WTC11 (cell line): ENCODE measurements at regions not wholly inside any gene's neighbourhood (a gene's known extent, or its start where the extent isn't known, plus 50 kb on each side); places are given as distances from the start of the nearest gene placed in this dataset.

ENCODE experiments used
- ATAC-seq: fragments of 200-7000 bp; cut with Tn5 transposase; 2 replicates; pipeline ENCODE4 v1.10.0; 2021; ENCODE audit warnings: mild to moderate bottlenecking, moderate library complexity
- CTCF ChIA-PET: fragments of 300-600 bp; sonication (Branson Sonifier 250); formaldehyde crosslinking; loops from one replicate; lab custom pipeline; 2021; ENCODE audit warnings: antibody characterized with exemption; lab: Charles Lee
- POLR2A ChIA-PET: fragments of 350-600 bp; sonication (Branson Sonifier 250); formaldehyde crosslinking; loops from one replicate; lab custom pipeline; 2021; ENCODE audit warnings: antibody characterized with exemption; lab: Charles Lee
- DNase-seq: peaks from one replicate; pipeline ENCODE4 v3.0.0; 2021; ENCODE audit warnings: low spot score
- H3K27ac Mint-ChIP-seq: 2 replicates; pipeline ENCODE4 v1.8.0; 2021; ENCODE audit warnings: mixed read lengths
- H3K27me3 Mint-ChIP-seq: 2 replicates; pipeline ENCODE4 v1.8.0; 2021; ENCODE audit warnings: low read depth, mild to moderate bottlenecking, moderate library complexity, mixed read lengths
- H3K36me3 Mint-ChIP-seq: 2 replicates; pipeline ENCODE4 v1.8.0; 2021; ENCODE audit warnings: mixed read lengths
- H3K4me1 Mint-ChIP-seq: 2 replicates; pipeline ENCODE4 v1.8.0; 2022; ENCODE audit warnings: mixed read lengths
- H3K4me3 Mint-ChIP-seq: 2 replicates; pipeline ENCODE4 v1.8.0; 2021; ENCODE audit warnings: mild to moderate bottlenecking, moderate library complexity, mixed read lengths
- H3K9me3 Mint-ChIP-seq: 2 replicates; pipeline ENCODE4 v1.8.0; 2021; ENCODE audit warnings: mixed read lengths
- ATF2 ChIP-seq: sonication (generic); formaldehyde crosslinking; IDR thresholded peaks from 2 replicates; pipeline ENCODE4 v1.8.1; 2022; ENCODE audit warnings: low read depth, missing genetic modification reagents, borderline replicate concordance
- CTCF ChIP-seq: fragments of 200-600 bp; IDR thresholded peaks from 2 replicates; pipeline ENCODE4 v1.8.0; 2022; ENCODE audit warnings: antibody characterized with exemption
- E2F1 ChIP-seq: sonication (generic); formaldehyde crosslinking; IDR thresholded peaks from 2 replicates; pipeline ENCODE4 v1.8.0; 2022; ENCODE audit warnings: mild to moderate bottlenecking, missing genetic modification reagents
- FOXP1 ChIP-seq: sonication (generic); formaldehyde crosslinking; IDR thresholded peaks from 2 replicates; pipeline ENCODE4 v1.8.0; 2022; ENCODE audit warnings: missing genetic modification reagents, mild to moderate bottlenecking, moderate library complexity, borderline replicate concordance
- HMGA2 ChIP-seq: fragments of 250-450 bp; sonication (Bioruptor Pico); IDR thresholded peaks from 2 replicates; pipeline ENCODE4 v1.4.0; 2021; ENCODE audit warnings: mild to moderate bottlenecking, moderate library complexity
- HMGXB4 ChIP-seq: sonication (generic); formaldehyde crosslinking; IDR thresholded peaks from 2 replicates; pipeline ENCODE4 v1.8.1; 2023; ENCODE audit warnings: mild to moderate bottlenecking, moderate library complexity, missing genetic modification reagents
- IRF1 ChIP-seq: sonication (generic); formaldehyde crosslinking; IDR thresholded peaks from 2 replicates; pipeline ENCODE4 v1.8.0; 2023; ENCODE audit warnings: missing genetic modification reagents
- NR1H2 ChIP-seq: sonication (generic); formaldehyde crosslinking; IDR thresholded peaks from 2 replicates; pipeline ENCODE4 v1.9.0; 2021; ENCODE audit warnings: mild to moderate bottlenecking, moderate library complexity, missing genetic modification reagents
- RELA ChIP-seq: sonication (generic); formaldehyde crosslinking; IDR thresholded peaks from 2 replicates; pipeline ENCODE4 v1.8.1; 2022; ENCODE audit warnings: missing genetic modification reagents, mild to moderate bottlenecking, borderline replicate concordance
- USF1 ChIP-seq: sonication (generic); formaldehyde crosslinking; IDR thresholded peaks from 2 replicates; pipeline ENCODE4 v1.8.0; 2022; ENCODE audit warnings: mild to moderate bottlenecking, missing genetic modification reagents
- ZBTB21 ChIP-seq: sonication (generic); formaldehyde crosslinking; IDR thresholded peaks from 2 replicates; pipeline ENCODE4 v1.8.1; 2023; ENCODE audit warnings: mild to moderate bottlenecking, missing genetic modification reagents, borderline replicate concordance
- ZNF232 ChIP-seq: sonication (generic); formaldehyde crosslinking; IDR thresholded peaks from 2 replicates; pipeline ENCODE4 v1.8.0; 2022; ENCODE audit warnings: mild to moderate bottlenecking, missing genetic modification reagents
- ZNF263 ChIP-seq: sonication (generic); formaldehyde crosslinking; IDR thresholded peaks from 2 replicates; pipeline ENCODE4 v1.8.1; 2022; ENCODE audit warnings: low read depth, mild to moderate bottlenecking, moderate library complexity, missing genetic modification reagents
- ZNF396 ChIP-seq: fragments of 250-450 bp; sonication (Bioruptor Pico); IDR thresholded peaks from 2 replicates; pipeline ENCODE4 v1.8.0; 2021; ENCODE audit warnings: mild to moderate bottlenecking, moderate library complexity, borderline replicate concordance

- TF ChIP-seq FOXP1 (CRISPR knock-in tag) = no peak
- TF ChIP-seq IRF1 (CRISPR knock-in tag) = no peak
- no peak for TF ChIP-seq USF1 (CRISPR knock-in tag)
- no peak for TF ChIP-seq ZNF263 (CRISPR knock-in tag)
- no peak for TF ChIP-seq ZNF232 (CRISPR knock-in tag)
- TF ChIP-seq ATF2 = no peak
- no peak for TF ChIP-seq ZBTB21
- no peak for TF ChIP-seq CTCF
- no peak for TF ChIP-seq HMGA2
- no peak for TF ChIP-seq RELA (CRISPR knock-in tag)
- TF ChIP-seq NR1H2 = no peak
- no peak for TF ChIP-seq ZNF396 (CRISPR knock-in tag)
- TF ChIP-seq, all 79 proteins: peak for 0
- no peak for ATAC-seq
- no peak for DNase-seq
- H3K27ac Mint-ChIP-seq = no peak overlapping the region
- H3K9me3 Mint-ChIP-seq = peaks cover 38% of the 10 kb centered on the region
- H3K36me3 Mint-ChIP-seq = peaks cover 6% of the 10 kb centered on the region
- no peaks in the 10 kb centered on the region for H3K4me1 Mint-ChIP-seq
- H3K4me3 Mint-ChIP-seq = no peak overlapping the region
- POLR2A ChIA-PET = no interaction called here
- CTCF ChIA-PET = no interaction called here
- no peaks in the 10 kb centered on the region for H3K27me3 Mint-ChIP-seq
Measured at GRCh38 chr4:18670034-18670433, 648.5 kb upstream of the LCORL start.

- no peaks in the 10 kb centered on the region for H3K27me3 Mint-ChIP-seq
Measured at GRCh38 chr4:18669390-18669789, 647.8 kb upstream of the LCORL start.

More at GRCh38 chr4:18669390-18669789, 647.8 kb upstream of the LCORL start:
- no peak overlapping the region for H3K4me3 Mint-ChIP-seq
- no peaks in the 10 kb centered on the region for H3K4me1 Mint-ChIP-seq
- no peak for TF ChIP-seq HMGXB4 (CRISPR knock-in tag)
- no peak for TF ChIP-seq E2F1 (CRISPR knock-in tag)
- POLR2A ChIA-PET = no interaction called here
- H3K36me3 Mint-ChIP-seq = peaks cover 6% of the 10 kb centered on the region
- DNase-seq (no peak), ATAC-seq (no peak)
- peaks cover 39% of the 10 kb centered on the region for H3K9me3 Mint-ChIP-seq
- H3K27ac Mint-ChIP-seq = no peak overlapping the region
- CTCF ChIA-PET = no interaction called here
